H1 (cell line): ENCODE measurements at regions not wholly inside any gene's neighbourhood (a gene's known extent, or its start where the extent isn't known, plus 50 kb on each side); places are given as distances from the start of the nearest gene placed in this dataset.
A peak's percentile ranks its signal among the peaks of the same experiment; 100 is the strongest.

Source experiments
- CTCF ChIP-seq, 3 experiments: IDR thresholded peaks; 1 replicate in 2 of 3; 2 replicates in 1 of 3; pipeline versions ENCODE4 v1.5.1 to v1.6.1; 2011; ENCODE audit warnings: low read length in 3 of 3, mild to moderate bottlenecking in 3 of 3, inconsistent platforms in 2 of 3, low read depth in 1 of 3, moderate library complexity in 1 of 3; ENCODE audit not compliant: insufficient read depth in 1 of 3; ENCODE audit errors: control extremely low read depth in 1 of 3
- EP300 ChIP-seq, 2 experiments: IDR thresholded peaks; 1 replicate in 1 of 2; 2 replicates in 1 of 2; pipeline ENCODE4 v1.6.1; 2011 to 2012; ENCODE audit warnings: low read depth in 2 of 2, low read length in 2 of 2, mild to moderate bottlenecking in 2 of 2, borderline replicate concordance in 1 of 2, inconsistent platforms in 1 of 2, moderate library complexity in 1 of 2
- EZH2 ChIP-seq: fragments of 200-600 bp; sonication (generic); IDR thresholded peaks from 2 replicates; pipeline ENCODE4 v1.7.1; 2012; ENCODE audit warnings: low read depth, mild to moderate bottlenecking, moderate library complexity, low read length, inconsistent platforms; ENCODE audit not compliant: severe bottlenecking
- HDAC6 ChIP-seq: IDR thresholded peaks from one replicate; pipeline ENCODE4 v1.7.1; 2012; ENCODE audit warnings: low read depth, mild to moderate bottlenecking, inconsistent platforms, low read length, moderate library complexity

GRCh38 chr3:43215663-43216275 is 70.6 kb upstream of the SNRK start:
- TF ChIP-seq EP300 (IDR thresholded peaks at IDR 0.05; ENCODE audit: borderline replicate concordance in 1 of 2, low read depth in 2 of 2, low read length in 2 of 2) (no peak), CTCF (IDR thresholded peaks at IDR 0.05; ENCODE audit: control extremely low read depth in 1 of 3, insufficient read depth in 1 of 3, low read depth in 1 of 3, low read length in 3 of 3) (peak; percentile 13 to 44 (median 19); a peak in 3 of 4 replicates), EZH2 (no peak), HDAC6 (no peak)
